Ishikawa (cell line): ENCODE measurements at regions not wholly inside any gene's neighbourhood (a gene's known extent, or its start where the extent isn't known, plus 50 kb on each side); places are given as distances from the start of the nearest gene placed in this dataset.

Source experiments
- CEBPB ChIP-seq: IDR thresholded peaks from 2 replicates; pipeline ENCODE4 v1.6.1; 2012
- CREB1 ChIP-seq: IDR thresholded peaks from 2 replicates; pipeline ENCODE4 v1.6.1; 2012; ENCODE audit warnings: low read depth
- EP300 ChIP-seq: IDR thresholded peaks from 2 replicates; pipeline ENCODE4 v1.6.1; 2012; ENCODE audit warnings: borderline replicate concordance
- FOXM1 ChIP-seq: IDR thresholded peaks from 2 replicates; pipeline ENCODE4 v1.6.1; 2012; ENCODE audit warnings: low read depth, borderline replicate concordance
- MAX ChIP-seq: IDR thresholded peaks from 2 replicates; pipeline ENCODE4 v1.6.1; 2012
- NFIC ChIP-seq: IDR thresholded peaks from 2 replicates; pipeline ENCODE4 v1.6.1; 2012
- RAD21 ChIP-seq: IDR thresholded peaks from 2 replicates; pipeline ENCODE4 v1.6.1; 2012; ENCODE audit warnings: low read depth
- REST ChIP-seq: IDR thresholded peaks from 2 replicates; pipeline ENCODE4 v1.6.1; 2012; ENCODE audit warnings: low read depth, mild to moderate bottlenecking
- TAF1 ChIP-seq: IDR thresholded peaks from 2 replicates; pipeline ENCODE4 v1.6.1; 2012; ENCODE audit warnings: low read depth, mild to moderate bottlenecking
- TEAD4 ChIP-seq: IDR thresholded peaks from 2 replicates; pipeline ENCODE4 v1.6.1; 2012
- USF1 ChIP-seq: IDR thresholded peaks from 2 replicates; pipeline ENCODE4 v1.6.1; 2012
- YY1 ChIP-seq: IDR thresholded peaks from 2 replicates; pipeline ENCODE4 v1.6.1; 2012; ENCODE audit warnings: low read depth
- ZBTB7A ChIP-seq: IDR thresholded peaks from 2 replicates; pipeline ENCODE4 v1.6.1; 2012; ENCODE audit warnings: low read depth

- TF ChIP-seq YY1 (no peak), CREB1 (no peak), FOXM1 (no peak), MAX (no peak), USF1 (no peak), EP300 (no peak), TEAD4 (no peak), TAF1 (no peak), RAD21 (no peak), REST (no peak), CEBPB (no peak), NFIC (no peak)
These were observed 180.1 kb upstream of the MMS22L start for GRCh38 chr6:97462938-97463598.

GRCh38 chr6:97465877-97466561, 183.0 kb upstream of the MMS22L start:
- TF ChIP-seq ZBTB7A (no peak), FOXM1 (no peak), TAF1 (no peak), REST (no peak), RAD21 (no peak), CREB1 (no peak)

- TF ChIP-seq USF1 (no peak), NFIC (no peak), REST (no peak)
These were observed 186.0 kb upstream of the MMS22L start for GRCh38 chr6:97468981-97469380.

- TF ChIP-seq RAD21 (no peak), TEAD4 (no peak), REST (no peak)
These were observed 186.4 kb upstream of the MMS22L start for GRCh38 chr6:97469451-97469850.
